ENCODE measurements at regions not wholly inside any gene's neighbourhood (a gene's known extent, or its start where the extent isn't known, plus 50 kb on each side); places are given as distances from the start of the nearest gene placed in this dataset.
"Not testable (repeated sequence)": the region's sequence is repeated elsewhere in the genome, so short reads cannot be mapped to it uniquely, and the experiment has no call there.

GRCh38 chr1:143665606-143666005 is 306.2 kb downstream of the FAM72C start:
- Histone ChIP-seq H3K4me3 (ENCODE audit: low read depth, low read length, poor library complexity, severe bottlenecking) (no peak overlapping the region), H3K79me2 (ENCODE audit: insufficient read depth, low read length) (no peaks in the 10 kb centered on the region), H3K36me3 (ENCODE audit: insufficient read depth, low read length) (no peaks in the 10 kb centered on the region), H4K20me1 (ENCODE audit: insufficient read depth, low read length) (no peaks in the 10 kb centered on the region), H3K9ac (ENCODE audit: low read length) (no peak overlapping the region), H3K4me1 (ENCODE audit: insufficient read depth, low read length, severe bottlenecking) (no peaks in the 10 kb centered on the region), H3K9me2 (ENCODE audit: low read depth, low read length) (no peaks in the 10 kb centered on the region), H3K27ac (ENCODE audit: low read depth, low read length, poor library complexity, severe bottlenecking) (no peak overlapping the region), H3K9me3 (ENCODE audit: low read length) (no peaks in the 10 kb centered on the region), H2AFZ (ENCODE audit: low read length) (no peak overlapping the region), H3K27me3 (ENCODE audit: insufficient read depth, low read length) (no peaks in the 10 kb centered on the region), H3K4me2 (ENCODE audit: low read length) (no peak overlapping the region), H3F3A (ENCODE audit: insufficient read depth, low read length) (no peaks in the 10 kb centered on the region)
- TF ChIP-seq EZH2 (IDR thresholded peaks at IDR 0.05; ENCODE audit: borderline replicate concordance, low read length) = no peak
- TF ChIP-seq CTCF (IDR thresholded peaks at IDR 0.05; ENCODE audit: low read length) = no peak

- not testable (repeated sequence) for H3K27ac ChIP-seq (ENCODE audit: low read depth, low read length, poor library complexity, severe bottlenecking); H3K36me3 ChIP-seq (ENCODE audit: insufficient read depth, low read length); H4K20me1 ChIP-seq (ENCODE audit: insufficient read depth, low read length); H3K9ac ChIP-seq (ENCODE audit: low read length); H2AFZ ChIP-seq (ENCODE audit: low read length); H3K27me3 ChIP-seq (ENCODE audit: insufficient read depth, low read length); H3K9me2 ChIP-seq (ENCODE audit: low read depth, low read length); H3K4me3 ChIP-seq (ENCODE audit: low read depth, low read length, poor library complexity, severe bottlenecking); H3F3A ChIP-seq (ENCODE audit: insufficient read depth, low read length); H3K79me2 ChIP-seq (ENCODE audit: insufficient read depth, low read length); H3K4me1 ChIP-seq (ENCODE audit: insufficient read depth, low read length, severe bottlenecking); H3K4me2 ChIP-seq (ENCODE audit: low read length); H3K9me3 ChIP-seq (ENCODE audit: low read length)
Observed at GRCh38 chr1:143663056-143663455, 308.7 kb downstream of the FAM72C start.

- no peaks in the 10 kb centered on the region for H3K36me3 ChIP-seq (ENCODE audit: insufficient read depth, low read length)
- no peak overlapping the region for H3K9ac ChIP-seq (ENCODE audit: low read length)
- H3K79me2 ChIP-seq (ENCODE audit: insufficient read depth, low read length) = no peaks in the 10 kb centered on the region
- no peaks in the 10 kb centered on the region for H3F3A ChIP-seq (ENCODE audit: insufficient read depth, low read length)
- H3K4me3 ChIP-seq (ENCODE audit: low read depth, low read length, poor library complexity, severe bottlenecking) = no peak overlapping the region
- no peaks in the 10 kb centered on the region for H3K9me3 ChIP-seq (ENCODE audit: low read length)
- H3K27ac ChIP-seq (ENCODE audit: low read depth, low read length, poor library complexity, severe bottlenecking) = no peak overlapping the region
- H4K20me1 ChIP-seq (ENCODE audit: insufficient read depth, low read length) = no peaks in the 10 kb centered on the region
- no peaks in the 10 kb centered on the region for H3K4me1 ChIP-seq (ENCODE audit: insufficient read depth, low read length, severe bottlenecking)
- H3K9me2 ChIP-seq (ENCODE audit: low read depth, low read length) = no peaks in the 10 kb centered on the region
- no peak overlapping the region for H3K4me2 ChIP-seq (ENCODE audit: low read length)
- no peak overlapping the region for H2AFZ ChIP-seq (ENCODE audit: low read length)
- TF ChIP-seq EZH2 (IDR thresholded peaks at IDR 0.05; ENCODE audit: borderline replicate concordance, low read length) = no peak
- no peak for TF ChIP-seq CTCF (IDR thresholded peaks at IDR 0.05; ENCODE audit: low read length)
- H3K27me3 ChIP-seq (ENCODE audit: insufficient read depth, low read length) = no peaks in the 10 kb centered on the region
Observed at GRCh38 chr1:143661418-143662101, 310.2 kb downstream of the FAM72C start.

GRCh38 chr1:143660354-143660941 is 311.3 kb downstream of the FAM72C start:
- Histone ChIP-seq H3K4me3 (ENCODE audit: low read depth, low read length, poor library complexity, severe bottlenecking) (no peak overlapping the region), H3K27me3 (ENCODE audit: insufficient read depth, low read length) (no peaks in the 10 kb centered on the region), H3K9ac (ENCODE audit: low read length) (no peak overlapping the region), H3K79me2 (ENCODE audit: insufficient read depth, low read length) (no peaks in the 10 kb centered on the region), H3K9me2 (ENCODE audit: low read depth, low read length) (no peaks in the 10 kb centered on the region), H3K4me2 (ENCODE audit: low read length) (no peak overlapping the region), H3F3A (ENCODE audit: insufficient read depth, low read length) (no peaks in the 10 kb centered on the region), H3K4me1 (ENCODE audit: insufficient read depth, low read length, severe bottlenecking) (no peaks in the 10 kb centered on the region), H2AFZ (ENCODE audit: low read length) (no peak overlapping the region), H3K27ac (ENCODE audit: low read depth, low read length, poor library complexity, severe bottlenecking) (no peak overlapping the region), H4K20me1 (ENCODE audit: insufficient read depth, low read length) (no peaks in the 10 kb centered on the region), H3K9me3 (ENCODE audit: low read length) (no peaks in the 10 kb centered on the region), H3K36me3 (ENCODE audit: insufficient read depth, low read length) (no peaks in the 10 kb centered on the region)
- TF ChIP-seq CTCF (IDR thresholded peaks at IDR 0.05; ENCODE audit: low read length) = no peak

All from OCI-LY1 (cell line).